GM19324 (cell line): ENCODE measurements at regions not wholly inside any gene's neighbourhood (a gene's known extent, or its start where the extent isn't known, plus 50 kb on each side); places are given as distances from the start of the nearest gene placed in this dataset.
"Not testable (repeated sequence)": the region's sequence is repeated elsewhere in the genome, so short reads cannot be mapped to it uniquely, and the experiment has no call there.

ENCODE experiments used
- ATAC-seq: cut with Tn5 transposase; IDR thresholded peaks from one replicate; pipeline ENCODE4 v1.9.1; 2021; ENCODE audit warnings: mild to moderate bottlenecking, moderate library complexity; ENCODE audit not compliant: unreplicated experiment, low FRiP score

GRCh38 chr2:22957446-22957845 is 427.5 kb upstream of the KLHL29 start:
- ATAC-seq, result no peak

- ATAC-seq, result no peak
These were observed 426.7 kb upstream of the KLHL29 start for GRCh38 chr2:22958308-22958707.

GRCh38 chr2:22967756-22968155 is 417.2 kb upstream of the KLHL29 start:
- ATAC-seq, result no peak

- ATAC-seq, result no peak
These were observed 414.5 kb upstream of the KLHL29 start for GRCh38 chr2:22970284-22970975.

GRCh38 chr2:22970991-22971390 is 414.0 kb upstream of the KLHL29 start:
- ATAC-seq, result no peak

GRCh38 chr2:22981785-22982184 is 403.2 kb upstream of the KLHL29 start:
- ATAC-seq, result no peak

GRCh38 chr2:22984152-22984551 is 400.8 kb upstream of the KLHL29 start:
- not testable (repeated sequence) for ATAC-seq

- ATAC-seq, result no peak
These were observed 394.7 kb upstream of the KLHL29 start for GRCh38 chr2:22990246-22990645.

GRCh38 chr2:22991844-22992243 is 393.1 kb upstream of the KLHL29 start:
- no peak for ATAC-seq

- ATAC-seq, result no peak
These were observed 392.5 kb upstream of the KLHL29 start for GRCh38 chr2:22992441-22992840.

GRCh38 chr2:22993250-22993649 is 391.7 kb upstream of the KLHL29 start:
- ATAC-seq, result no peak

GRCh38 chr2:22995576-22995975 is 389.4 kb upstream of the KLHL29 start:
- no peak for ATAC-seq

GRCh38 chr2:22996911-22997310 is 388.1 kb upstream of the KLHL29 start:
- no peak for ATAC-seq

GRCh38 chr2:22998359-22998758 is 386.6 kb upstream of the KLHL29 start:
- ATAC-seq, result no peak

GRCh38 chr2:22999951-23000350 is 385.0 kb upstream of the KLHL29 start:
- no peak for ATAC-seq

- ATAC-seq, result no peak
These were observed 382.7 kb upstream of the KLHL29 start for GRCh38 chr2:23002234-23002633.

- ATAC-seq, result no peak
These were observed 379.5 kb upstream of the KLHL29 start for GRCh38 chr2:23005469-23005868.

GRCh38 chr2:23007631-23008235 is 377.2 kb upstream of the KLHL29 start:
- ATAC-seq, result no peak

- ATAC-seq, result no peak
These were observed 376.5 kb upstream of the KLHL29 start for GRCh38 chr2:23008440-23008839.

GRCh38 chr2:23008951-23009350 is 376.0 kb upstream of the KLHL29 start:
- no peak for ATAC-seq

- no peak for ATAC-seq
These were observed 375.3 kb upstream of the KLHL29 start for GRCh38 chr2:23009545-23010149.

- ATAC-seq, result no peak
These were observed 372.5 kb upstream of the KLHL29 start for GRCh38 chr2:23012499-23012898.
